Astrocyte of the cerebellum (primary cell): ENCODE measurements at regions not wholly inside any gene's neighbourhood (a gene's known extent, or its start where the extent isn't known, plus 50 kb on each side); places are given as distances from the start of the nearest gene placed in this dataset.

ENCODE experiments used
- DNase-seq: peaks from one replicate; pipeline ENCODE4 v3.0.0-alpha.2; 2011; ENCODE audit warnings: low read depth
- H3K4me3 ChIP-seq: 2 replicates; pipeline ENCODE4 v1.5.1; 2011; ENCODE audit warnings: mild to moderate bottlenecking, low read depth, low read length, moderate library complexity
- CTCF ChIP-seq: IDR thresholded peaks from 2 replicates; pipeline ENCODE4 v1.5.1; 2012; ENCODE audit warnings: low read length, low read depth, moderate library complexity, mild to moderate bottlenecking; ENCODE audit errors: missing control alignments
- in situ Hi-C: cut with HindIII; loops from 2 replicates; pipeline ENCODE4 v1.10.0; 2017; ENCODE audit warnings: low sequenced_read_pairs

- no peak for DNase-seq
- no peak for TF ChIP-seq CTCF
Measured at GRCh38 chr20:48049171-48049570, 263.9 kb upstream of the SULF2 start.

GRCh38 chr20:48047447-48047846 is 262.2 kb upstream of the SULF2 start:
- no peak overlapping the region for H3K4me3 ChIP-seq
- TF ChIP-seq CTCF = no peak
- in situ Hi-C loops = no loop called here
- DNase-seq = no peak

More at GRCh38 chr20:48049171-48049570, 263.9 kb upstream of the SULF2 start:
- H3K4me3 ChIP-seq = no peak overlapping the region
- in situ Hi-C loops = no loop called here

- no peak for TF ChIP-seq CTCF
- in situ Hi-C loops = no loop called here
- H3K4me3 ChIP-seq = no peak overlapping the region
- DNase-seq = no peak
Measured at GRCh38 chr20:48042628-48043027, 257.3 kb upstream of the SULF2 start.

GRCh38 chr20:48041078-48041780 is 255.9 kb upstream of the SULF2 start:
- in situ Hi-C loops = no loop called here
- H3K4me3 ChIP-seq = no peak overlapping the region
- no peak for DNase-seq
- TF ChIP-seq CTCF = no peak

- H3K4me3 ChIP-seq = no peak overlapping the region
- no peak for DNase-seq
- no peak for TF ChIP-seq CTCF
- in situ Hi-C loops = no loop called here
Measured at GRCh38 chr20:48040491-48040890, 255.2 kb upstream of the SULF2 start.

- no peak overlapping the region for H3K4me3 ChIP-seq
- no peak for TF ChIP-seq CTCF
- DNase-seq = no peak
- in situ Hi-C loops = no loop called here
Measured at GRCh38 chr20:48040051-48040450, 254.8 kb upstream of the SULF2 start.
